ENCODE measurements at regions not wholly inside any gene's neighbourhood (a gene's known extent, or its start where the extent isn't known, plus 50 kb on each side); places are given as distances from the start of the nearest gene placed in this dataset.

DNA sequence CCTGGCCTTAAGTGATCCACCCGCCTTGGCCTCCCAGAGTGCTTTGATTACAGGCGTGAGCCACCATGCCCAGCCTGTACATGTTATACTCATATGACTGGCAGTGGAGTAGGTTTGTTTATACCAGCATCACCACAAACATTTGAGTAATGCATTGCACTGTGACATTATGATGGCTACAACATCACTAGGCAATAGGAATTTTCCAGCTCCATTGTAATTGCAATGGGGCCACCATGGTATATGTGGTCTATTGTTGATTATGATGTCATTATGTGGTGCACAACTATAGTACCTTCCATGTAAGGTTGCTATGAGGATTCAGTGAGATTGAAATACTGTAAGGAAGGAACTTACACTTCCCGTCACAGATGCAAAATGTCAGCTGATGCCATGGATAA, 168.9 kb downstream of the COPRS start:
- DNase-seq (ENCODE audit: low spot score), result no peak
- POLR2A ChIA-PET, result no interaction called here
- no peaks in the 10 kb centered on the region for H3K36me3 Mint-ChIP-seq
- no peak for ATAC-seq
- no peaks in the 10 kb centered on the region for H3K27me3 Mint-ChIP-seq (ENCODE audit: low read depth)
- no peaks in the 10 kb centered on the region for H3K9me3 Mint-ChIP-seq
- CTCF ChIA-PET, result no interaction called here
- H3K4me3 Mint-ChIP-seq, result no peak overlapping the region
- H3K27ac Mint-ChIP-seq, result no peak overlapping the region
- peaks cover 3% of the 10 kb centered on the region; the same call in 1 of the 2 replicates for H3K4me1 Mint-ChIP-seq
- TF ChIP-seq TP53 (CRISPR knock-in tag; IDR thresholded peaks at IDR 0.05), result no peak
- TF ChIP-seq, protein P1, sequence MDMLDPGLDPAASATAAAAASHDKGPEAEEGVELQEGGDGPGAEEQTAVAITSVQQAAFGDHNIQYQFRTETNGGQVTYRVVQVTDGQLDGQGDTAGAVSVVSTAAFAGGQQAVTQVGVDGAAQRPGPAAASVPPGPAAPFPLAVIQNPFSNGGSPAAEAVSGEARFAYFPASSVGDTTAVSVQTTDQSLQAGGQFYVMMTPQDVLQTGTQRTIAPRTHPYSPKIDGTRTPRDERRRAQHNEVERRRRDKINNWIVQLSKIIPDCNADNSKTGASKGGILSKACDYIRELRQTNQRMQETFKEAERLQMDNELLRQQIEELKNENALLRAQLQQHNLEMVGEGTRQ (CRISPR knock-in tag; IDR thresholded peaks at IDR 0.05), result no peak
- TF ChIP-seq, protein P2, sequence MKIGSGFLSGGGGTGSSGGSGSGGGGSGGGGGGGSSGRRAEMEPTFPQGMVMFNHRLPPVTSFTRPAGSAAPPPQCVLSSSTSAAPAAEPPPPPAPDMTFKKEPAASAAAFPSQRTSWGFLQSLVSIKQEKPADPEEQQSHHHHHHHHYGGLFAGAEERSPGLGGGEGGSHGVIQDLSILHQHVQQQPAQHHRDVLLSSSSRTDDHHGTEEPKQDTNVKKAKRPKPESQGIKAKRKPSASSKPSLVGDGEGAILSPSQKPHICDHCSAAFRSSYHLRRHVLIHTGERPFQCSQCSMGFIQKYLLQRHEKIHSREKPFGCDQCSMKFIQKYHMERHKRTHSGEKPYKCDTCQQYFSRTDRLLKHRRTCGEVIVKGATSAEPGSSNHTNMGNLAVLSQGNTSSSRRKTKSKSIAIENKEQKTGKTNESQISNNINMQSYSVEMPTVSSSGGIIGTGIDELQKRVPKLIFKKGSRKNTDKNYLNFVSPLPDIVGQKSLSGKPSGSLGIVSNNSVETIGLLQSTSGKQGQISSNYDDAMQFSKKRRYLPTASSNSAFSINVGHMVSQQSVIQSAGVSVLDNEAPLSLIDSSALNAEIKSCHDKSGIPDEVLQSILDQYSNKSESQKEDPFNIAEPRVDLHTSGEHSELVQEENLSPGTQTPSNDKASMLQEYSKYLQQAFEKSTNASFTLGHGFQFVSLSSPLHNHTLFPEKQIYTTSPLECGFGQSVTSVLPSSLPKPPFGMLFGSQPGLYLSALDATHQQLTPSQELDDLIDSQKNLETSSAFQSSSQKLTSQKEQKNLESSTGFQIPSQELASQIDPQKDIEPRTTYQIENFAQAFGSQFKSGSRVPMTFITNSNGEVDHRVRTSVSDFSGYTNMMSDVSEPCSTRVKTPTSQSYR (CRISPR knock-in tag; IDR thresholded peaks at IDR 0.05), result no peak
- TF ChIP-seq TEAD4 (CRISPR knock-in tag; IDR thresholded peaks at IDR 0.05), result no peak
- TF ChIP-seq RORB (CRISPR knock-in tag; IDR thresholded peaks at IDR 0.05), result no peak
- no peak for TF ChIP-seq NR2C2 (CRISPR knock-in tag; IDR thresholded peaks at IDR 0.05)
- TF ChIP-seq NFE2L1 (CRISPR knock-in tag; IDR thresholded peaks at IDR 0.05), result no peak
- TF ChIP-seq GRHL2 (CRISPR knock-in tag; IDR thresholded peaks at IDR 0.05; ENCODE audit: insufficient replicate concordance, severe bottlenecking), result no peak
- TF ChIP-seq, protein P3, sequence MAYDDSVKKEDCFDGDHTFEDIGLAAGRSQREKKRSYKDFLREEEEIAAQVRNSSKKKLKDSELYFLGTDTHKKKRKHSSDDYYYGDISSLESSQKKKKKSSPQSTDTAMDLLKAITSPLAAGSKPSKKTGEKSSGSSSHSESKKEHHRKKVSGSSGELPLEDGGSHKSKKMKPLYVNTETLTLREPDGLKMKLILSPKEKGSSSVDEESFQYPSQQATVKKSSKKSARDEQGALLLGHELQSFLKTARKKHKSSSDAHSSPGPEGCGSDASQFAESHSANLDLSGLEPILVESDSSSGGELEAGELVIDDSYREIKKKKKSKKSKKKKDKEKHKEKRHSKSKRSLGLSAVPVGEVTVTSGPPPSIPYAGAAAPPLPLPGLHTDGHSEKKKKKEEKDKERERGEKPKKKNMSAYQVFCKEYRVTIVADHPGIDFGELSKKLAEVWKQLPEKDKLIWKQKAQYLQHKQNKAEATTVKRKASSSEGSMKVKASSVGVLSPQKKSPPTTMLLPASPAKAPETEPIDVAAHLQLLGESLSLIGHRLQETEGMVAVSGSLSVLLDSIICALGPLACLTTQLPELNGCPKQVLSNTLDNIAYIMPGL (CRISPR knock-in tag; IDR thresholded peaks at IDR 0.05), result no peak
- no peak for TF ChIP-seq ZNF423 (CRISPR knock-in tag; IDR thresholded peaks at IDR 0.05)
- no peak for TF ChIP-seq TCF7 (CRISPR knock-in tag; IDR thresholded peaks at IDR 0.05; ENCODE audit: low read depth)
- TF ChIP-seq FOXP1 (CRISPR knock-in tag; IDR thresholded peaks at IDR 0.05; ENCODE audit: borderline replicate concordance), result no peak
- no peak for TF ChIP-seq OVOL2 (CRISPR knock-in tag; IDR thresholded peaks at IDR 0.05; ENCODE audit: borderline replicate concordance)
- TF ChIP-seq, protein P4, sequence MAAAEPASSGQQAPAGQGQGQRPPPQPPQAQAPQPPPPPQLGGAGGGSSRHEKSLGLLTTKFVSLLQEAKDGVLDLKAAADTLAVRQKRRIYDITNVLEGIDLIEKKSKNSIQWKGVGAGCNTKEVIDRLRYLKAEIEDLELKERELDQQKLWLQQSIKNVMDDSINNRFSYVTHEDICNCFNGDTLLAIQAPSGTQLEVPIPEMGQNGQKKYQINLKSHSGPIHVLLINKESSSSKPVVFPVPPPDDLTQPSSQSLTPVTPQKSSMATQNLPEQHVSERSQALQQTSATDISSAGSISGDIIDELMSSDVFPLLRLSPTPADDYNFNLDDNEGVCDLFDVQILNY (CRISPR knock-in tag; IDR thresholded peaks at IDR 0.05), result no peak
- TF ChIP-seq MYBL2 (CRISPR knock-in tag; IDR thresholded peaks at IDR 0.05), result no peak

DNA sequence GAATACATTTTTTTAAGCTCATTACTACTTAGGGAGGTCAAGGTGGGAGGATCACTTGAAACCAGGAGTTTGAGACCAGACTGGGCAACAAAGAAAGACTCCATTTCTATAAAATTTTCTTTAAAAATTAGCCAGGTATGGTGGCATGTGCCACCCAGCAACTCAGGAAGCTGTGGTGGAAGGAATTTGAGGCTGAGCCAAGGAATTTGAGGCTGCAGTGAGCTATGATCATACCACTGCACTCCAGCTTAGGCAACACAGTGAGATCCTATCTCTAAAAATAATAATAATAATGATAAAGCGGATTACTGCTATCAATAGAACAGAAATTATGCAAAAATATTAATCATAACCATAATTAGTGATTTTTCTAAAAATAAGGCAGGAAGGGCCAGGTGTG, 170.3 kb downstream of the COPRS start:
- DNase-seq (ENCODE audit: low spot score), result no peak
- Mint-ChIP-seq H3K9me3 (no peaks in the 10 kb centered on the region), H3K27me3 (ENCODE audit: low read depth) (no peaks in the 10 kb centered on the region), H3K27ac (no peak overlapping the region), H3K4me3 (no peak overlapping the region), H3K36me3 (no peaks in the 10 kb centered on the region), H3K4me1 (peaks cover 6% of the 10 kb centered on the region; the same call in 1 of the 2 replicates)
- CTCF ChIA-PET, result no interaction called here
- TF ChIP-seq, protein P5, sequence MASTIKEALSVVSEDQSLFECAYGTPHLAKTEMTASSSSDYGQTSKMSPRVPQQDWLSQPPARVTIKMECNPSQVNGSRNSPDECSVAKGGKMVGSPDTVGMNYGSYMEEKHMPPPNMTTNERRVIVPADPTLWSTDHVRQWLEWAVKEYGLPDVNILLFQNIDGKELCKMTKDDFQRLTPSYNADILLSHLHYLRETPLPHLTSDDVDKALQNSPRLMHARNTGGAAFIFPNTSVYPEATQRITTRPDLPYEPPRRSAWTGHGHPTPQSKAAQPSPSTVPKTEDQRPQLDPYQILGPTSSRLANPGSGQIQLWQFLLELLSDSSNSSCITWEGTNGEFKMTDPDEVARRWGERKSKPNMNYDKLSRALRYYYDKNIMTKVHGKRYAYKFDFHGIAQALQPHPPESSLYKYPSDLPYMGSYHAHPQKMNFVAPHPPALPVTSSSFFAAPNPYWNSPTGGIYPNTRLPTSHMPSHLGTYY (CRISPR knock-in tag; IDR thresholded peaks at IDR 0.05), result no peak
- TF ChIP-seq ZNF317 (CRISPR knock-in tag; IDR thresholded peaks at IDR 0.05; ENCODE audit: borderline replicate concordance, low read depth) (no peak), CREB1 (CRISPR knock-in tag; IDR thresholded peaks at IDR 0.05) (no peak), MYBL2 (CRISPR knock-in tag; IDR thresholded peaks at IDR 0.05) (no peak)
- TF ChIP-seq, protein P6, sequence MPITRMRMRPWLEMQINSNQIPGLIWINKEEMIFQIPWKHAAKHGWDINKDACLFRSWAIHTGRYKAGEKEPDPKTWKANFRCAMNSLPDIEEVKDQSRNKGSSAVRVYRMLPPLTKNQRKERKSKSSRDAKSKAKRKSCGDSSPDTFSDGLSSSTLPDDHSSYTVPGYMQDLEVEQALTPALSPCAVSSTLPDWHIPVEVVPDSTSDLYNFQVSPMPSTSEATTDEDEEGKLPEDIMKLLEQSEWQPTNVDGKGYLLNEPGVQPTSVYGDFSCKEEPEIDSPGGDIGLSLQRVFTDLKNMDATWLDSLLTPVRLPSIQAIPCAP (CRISPR knock-in tag; IDR thresholded peaks at IDR 0.05), result no peak
- TF ChIP-seq, protein P7, sequence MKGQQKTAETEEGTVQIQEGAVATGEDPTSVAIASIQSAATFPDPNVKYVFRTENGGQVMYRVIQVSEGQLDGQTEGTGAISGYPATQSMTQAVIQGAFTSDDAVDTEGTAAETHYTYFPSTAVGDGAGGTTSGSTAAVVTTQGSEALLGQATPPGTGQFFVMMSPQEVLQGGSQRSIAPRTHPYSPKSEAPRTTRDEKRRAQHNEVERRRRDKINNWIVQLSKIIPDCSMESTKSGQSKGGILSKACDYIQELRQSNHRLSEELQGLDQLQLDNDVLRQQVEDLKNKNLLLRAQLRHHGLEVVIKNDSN (CRISPR knock-in tag; IDR thresholded peaks at IDR 0.05), result no peak
- no peak for ATAC-seq
- POLR2A ChIA-PET, result no interaction called here

Measured in WTC11 (cell line).